Hematopoietic multipotent progenitor cell treated with erythropoietin and hydrocortisone succinate and interleukin-3 and kit ligand, for 17 days (in vitro differentiated cells): ENCODE measurements at regions not wholly inside any gene's neighbourhood (a gene's known extent, or its start where the extent isn't known, plus 50 kb on each side); places are given as distances from the start of the nearest gene placed in this dataset.

Experiments
- DNase-seq: peaks from one replicate; pipeline ENCODE4 v3.0.0-alpha.2; 2015; ENCODE audit warnings: low spot score

- no peak for DNase-seq
Observed at GRCh38 chr4:124478470-124478869, 234.1 kb downstream of the ANKRD50 start.

GRCh38 chr4:124480061-124480460, 232.5 kb downstream of the ANKRD50 start:
- no peak for DNase-seq

GRCh38 chr4:124481123-124481522, 231.4 kb downstream of the ANKRD50 start:
- DNase-seq: no peak

GRCh38 chr4:124483048-124483906, 229.3 kb downstream of the ANKRD50 start:
- no peak for DNase-seq

- no peak for DNase-seq
Observed at GRCh38 chr4:124484008-124484407, 228.5 kb downstream of the ANKRD50 start.

GRCh38 chr4:124484940-124485339, 227.6 kb downstream of the ANKRD50 start:
- DNase-seq: no peak

- no peak for DNase-seq
Observed at GRCh38 chr4:124486423-124486822, 226.1 kb downstream of the ANKRD50 start.

- DNase-seq: no peak
Observed at GRCh38 chr4:124487651-124488050, 224.9 kb downstream of the ANKRD50 start.

GRCh38 chr4:124491361-124492145, 221.0 kb downstream of the ANKRD50 start:
- DNase-seq: no peak

- DNase-seq: no peak
Observed at GRCh38 chr4:124499261-124499660, 213.3 kb downstream of the ANKRD50 start.

- no peak for DNase-seq
Observed at GRCh38 chr4:124501576-124501975, 211.0 kb downstream of the ANKRD50 start.

- DNase-seq: no peak
Observed at GRCh38 chr4:124504431-124504830, 208.1 kb downstream of the ANKRD50 start.

GRCh38 chr4:124505211-124505610, 207.3 kb downstream of the ANKRD50 start:
- DNase-seq: no peak

GRCh38 chr4:124509151-124509550, 203.4 kb downstream of the ANKRD50 start:
- no peak for DNase-seq

- no peak for DNase-seq
Observed at GRCh38 chr4:124514588-124514987, 197.9 kb downstream of the ANKRD50 start.

GRCh38 chr4:124515591-124515990, 196.9 kb downstream of the ANKRD50 start:
- DNase-seq: no peak

- no peak for DNase-seq
Observed at GRCh38 chr4:124519196-124519595, 193.3 kb downstream of the ANKRD50 start.

- no peak for DNase-seq
Observed at GRCh38 chr4:124523816-124524215, 188.7 kb downstream of the ANKRD50 start.

GRCh38 chr4:124525524-124525923, 187.0 kb downstream of the ANKRD50 start:
- DNase-seq: no peak

- DNase-seq: no peak
Observed at GRCh38 chr4:124526331-124526730, 186.2 kb downstream of the ANKRD50 start.

- no peak for DNase-seq
Observed at GRCh38 chr4:124526769-124527168, 185.8 kb downstream of the ANKRD50 start.

- no peak for DNase-seq
Observed at GRCh38 chr4:124527364-124527763, 185.2 kb downstream of the ANKRD50 start.

GRCh38 chr4:124529131-124529530, 183.4 kb downstream of the ANKRD50 start:
- DNase-seq: no peak
